GM12872 (cell line): ENCODE measurements at regions not wholly inside any gene's neighbourhood (a gene's known extent, or its start where the extent isn't known, plus 50 kb on each side); places are given as distances from the start of the nearest gene placed in this dataset.

Experiments used
- CTCF ChIP-seq: IDR thresholded peaks from 3 replicates; pipeline ENCODE4 v1.5.1; 2011; ENCODE audit warnings: low read depth, mild to moderate bottlenecking, low read length, moderate library complexity; ENCODE audit not compliant: insufficient read depth

GRCh38 chr1:187871177-187871845 lies 1042.6 kb downstream of the PLA2G4A start:
- no peak for TF ChIP-seq CTCF

GRCh38 chr1:187872550-187872949 lies 1043.8 kb downstream of the PLA2G4A start:
- no peak for TF ChIP-seq CTCF

- TF ChIP-seq CTCF, result no peak
Observed at GRCh38 chr1:187873126-187873525, 1044.4 kb downstream of the PLA2G4A start.

GRCh38 chr1:187876775-187877174 lies 1048.0 kb downstream of the PLA2G4A start:
- no peak for TF ChIP-seq CTCF

GRCh38 chr1:187877220-187877619 lies 1048.5 kb downstream of the PLA2G4A start:
- no peak for TF ChIP-seq CTCF

GRCh38 chr1:187878883-187879282 lies 1050.1 kb downstream of the PLA2G4A start:
- TF ChIP-seq CTCF, result no peak

- TF ChIP-seq CTCF, result no peak
Observed at GRCh38 chr1:187883356-187883755, 1054.6 kb downstream of the PLA2G4A start.
